Endothelial cell of umbilical vein (primary cell): ENCODE measurements at regions not wholly inside any gene's neighbourhood (a gene's known extent, or its start where the extent isn't known, plus 50 kb on each side); places are given as distances from the start of the nearest gene placed in this dataset.

Experiments
- BruUV-seq: library from RNA; stranded (reverse); fragments of 400-500 nt; replicated peaks from 2 replicates; lab custom pipeline; 2021; lab: Mats Ljungman, UMichigan
- CTCF ChIA-PET: fragments of 300-600, 350-600 bp; sonication (Branson Sonifier 250); formaldehyde crosslinking; loops from one replicate; lab custom pipeline; 2021; ENCODE audit warnings: antibody characterized with exemption, inconsistent platforms; lab: Charles Lee
- POLR2A ChIA-PET: fragments of 300-600, 350-600 bp; sonication (Branson Sonifier 250); formaldehyde crosslinking; loops from one replicate; lab custom pipeline; 2021; ENCODE audit warnings: antibody characterized with exemption, inconsistent platforms; lab: Charles Lee
- DNase-seq: peaks from one replicate; pipeline ENCODE4 v3.0.0-alpha.2; 2011; ENCODE audit warnings: low read depth, low spot score
- FAIRE-seq: peaks from 2 replicates; lab custom pipeline; 2011; peaks lifted over from hg19 to GRCh38; lab: Jason Lieb, UNC
- H2AFZ ChIP-seq: 2 replicates; pipeline ENCODE4 v1.6.0; 2012; ENCODE audit warnings: low read depth, low read length, control low read depth, inconsistent platforms
- H3K27ac ChIP-seq: 2 replicates; pipeline ENCODE4 v1.5.1; 2011; ENCODE audit warnings: low read depth, mild to moderate bottlenecking, control low read depth, low read length, moderate library complexity; ENCODE audit not compliant: insufficient read depth
- H3K27me3 ChIP-seq, 2 experiments: 2 replicates each; pipeline versions ENCODE4 v1.6.0 to v1.6.1; 2011; ENCODE audit warnings: low read length in 2 of 2, mixed read lengths in 1 of 2; ENCODE audit not compliant: control insufficient read depth in 2 of 2, insufficient read depth in 2 of 2
- H3K36me3 ChIP-seq, 2 experiments: 2 replicates in 1 of 2; 3 replicates in 1 of 2; pipeline ENCODE4 v1.5.1; 2011; ENCODE audit warnings: low read length in 2 of 2, mild to moderate bottlenecking in 1 of 2, moderate library complexity in 1 of 2; ENCODE audit not compliant: control insufficient read depth in 2 of 2, insufficient read depth in 2 of 2; ENCODE audit errors: extremely low read depth in 1 of 2
- H3K4me1 ChIP-seq: 3 replicates; pipeline ENCODE4 v1.5.1; 2011; ENCODE audit warnings: mild to moderate bottlenecking, low read length; ENCODE audit not compliant: control insufficient read depth, insufficient read depth; ENCODE audit errors: extremely low read depth
- H3K4me2 ChIP-seq: 2 replicates; pipeline ENCODE4 v1.6.1; 2011; ENCODE audit warnings: low read length, control low read depth, mixed read lengths; ENCODE audit not compliant: insufficient read depth
- H3K4me3 ChIP-seq, 3 experiments: fragments of 200-600 bp in 1 of 3; sonication (generic), shearing (Covaris generic) in 1 of 3; replicated peaks in 1 of 3; 2 replicates each; pipeline ENCODE4 v1.5.1; 2011 to 2016; ENCODE audit warnings: control low read depth in 3 of 3, low read length in 3 of 3, mild to moderate bottlenecking in 2 of 3, inconsistent platforms in 1 of 3, low read depth in 1 of 3, moderate library complexity in 1 of 3; ENCODE audit not compliant: insufficient read depth in 1 of 3
- H3K79me2 ChIP-seq: 2 replicates; pipeline ENCODE4 v1.6.0; 2012; ENCODE audit warnings: low read length, inconsistent platforms; ENCODE audit not compliant: control insufficient read depth, insufficient read depth
- H3K9ac ChIP-seq: replicated peaks from 2 replicates; pipeline ENCODE3; 2011; ENCODE audit warnings: low read length, control low read depth; ENCODE audit not compliant: insufficient read depth; ENCODE audit errors: extremely low read depth
- H3K9me1 ChIP-seq: replicated peaks from 3 replicates; pipeline ENCODE4 v1.6.0; 2011; ENCODE audit warnings: mild to moderate bottlenecking, low read length; ENCODE audit not compliant: control insufficient read depth, insufficient read depth; ENCODE audit errors: extremely low read depth
- H3K9me3 ChIP-seq: replicated peaks from 2 replicates; pipeline ENCODE4 v1.5.1; 2012; ENCODE audit warnings: low read length, inconsistent platforms; ENCODE audit not compliant: control insufficient read depth, insufficient read depth
- H4K20me1 ChIP-seq: replicated peaks from 2 replicates; pipeline ENCODE3; 2011; ENCODE audit warnings: mild to moderate bottlenecking, low read length; ENCODE audit not compliant: control insufficient read depth, insufficient read depth; ENCODE audit errors: extremely low read depth
- EZH2 ChIP-seq: IDR thresholded peaks from 2 replicates; pipeline ENCODE4 v1.6.1; 2012; ENCODE audit warnings: borderline replicate concordance, low read depth, mild to moderate bottlenecking, moderate library complexity, low read length, inconsistent platforms; ENCODE audit not compliant: severe bottlenecking
- FOS ChIP-seq: IDR thresholded peaks from 2 replicates; pipeline ENCODE4 v1.6.1; 2011; ENCODE audit warnings: mild to moderate bottlenecking, low read length, moderate library complexity, borderline replicate concordance; ENCODE audit not compliant: insufficient read depth
- JUN ChIP-seq: IDR thresholded peaks from 2 replicates; pipeline ENCODE4 v1.6.1; 2011; ENCODE audit warnings: borderline replicate concordance, low read depth; ENCODE audit not compliant: insufficient read length, insufficient read depth
- MAX ChIP-seq: IDR thresholded peaks from 2 replicates; pipeline ENCODE4 v1.6.1; 2011; ENCODE audit not compliant: insufficient read depth, insufficient read length
- POLR2A ChIP-seq: IDR thresholded peaks from 2 replicates; pipeline ENCODE4 v1.6.1; 2012; ENCODE audit warnings: low read depth, mild to moderate bottlenecking, control low read depth, low read length
- POLR2AphosphoS5 ChIP-seq: IDR thresholded peaks from 2 replicates; pipeline ENCODE4 v1.6.1; 2012; ENCODE audit warnings: low read depth, mild to moderate bottlenecking, control low read depth, low read length, moderate library complexity; ENCODE audit not compliant: insufficient read depth
- dilution Hi-C: fragments of 300-500 bp; cut with MboI; formaldehyde crosslinking; loops from one replicate; pipeline ENCODE4 v1.15.0; 2019; ENCODE audit warnings: low sequenced_read_pairs; ENCODE audit not compliant: extremely low pct_ligation_motif_present
- intact Hi-C: fragments of 100-400 bp; cut with micrococcal nuclease; formaldehyde crosslinking; loops from one replicate; pipeline ENCODE4 v1.10.0; 2022
- TF ChIP-seq, protein P1 (sequence below), 2 donors: IDR thresholded peaks; 1 replicate in 1 of 2; 2 replicates in 1 of 2; pipeline ENCODE4 v1.5.1; 2011; ENCODE audit warnings: low read length in 2 of 2, mild to moderate bottlenecking in 2 of 2, moderate library complexity in 2 of 2, control low read depth in 1 of 2, inconsistent platforms in 1 of 2, low read depth in 1 of 2; ENCODE audit not compliant: insufficient read depth in 1 of 2; ENCODE audit errors: extremely low read depth in 1 of 2

- intact Hi-C loops (no loop called here), dilution Hi-C loops (no loop called here)
- BruUV-seq, result no TSS peak
- H3K79me2 ChIP-seq, result no peaks in the 10 kb centered on the region
- H4K20me1 ChIP-seq, result no peaks in the 10 kb centered on the region
- no peak overlapping the region for H2AFZ ChIP-seq
- H3K4me2 ChIP-seq, result no peak overlapping the region
- no peaks in the 10 kb centered on the region for H3K27me3 ChIP-seq
- no peak overlapping the region for H3K27ac ChIP-seq
- FAIRE-seq (no peak), DNase-seq (no peak)
- H3K4me3 ChIP-seq, result no peak overlapping the region
- H3K9me1 ChIP-seq, result no peaks in the 10 kb centered on the region
- ChIA-PET CTCF (no interaction called here), POLR2A (no interaction called here)
- no peak for TF ChIP-seq FOS
- TF ChIP-seq POLR2AphosphoS5, result no peak
- TF ChIP-seq POLR2A, result no peak
- no peak for TF ChIP-seq JUN
- TF ChIP-seq MAX, result no peak
- no peak for TF ChIP-seq EZH2
- TF ChIP-seq, protein P1, sequence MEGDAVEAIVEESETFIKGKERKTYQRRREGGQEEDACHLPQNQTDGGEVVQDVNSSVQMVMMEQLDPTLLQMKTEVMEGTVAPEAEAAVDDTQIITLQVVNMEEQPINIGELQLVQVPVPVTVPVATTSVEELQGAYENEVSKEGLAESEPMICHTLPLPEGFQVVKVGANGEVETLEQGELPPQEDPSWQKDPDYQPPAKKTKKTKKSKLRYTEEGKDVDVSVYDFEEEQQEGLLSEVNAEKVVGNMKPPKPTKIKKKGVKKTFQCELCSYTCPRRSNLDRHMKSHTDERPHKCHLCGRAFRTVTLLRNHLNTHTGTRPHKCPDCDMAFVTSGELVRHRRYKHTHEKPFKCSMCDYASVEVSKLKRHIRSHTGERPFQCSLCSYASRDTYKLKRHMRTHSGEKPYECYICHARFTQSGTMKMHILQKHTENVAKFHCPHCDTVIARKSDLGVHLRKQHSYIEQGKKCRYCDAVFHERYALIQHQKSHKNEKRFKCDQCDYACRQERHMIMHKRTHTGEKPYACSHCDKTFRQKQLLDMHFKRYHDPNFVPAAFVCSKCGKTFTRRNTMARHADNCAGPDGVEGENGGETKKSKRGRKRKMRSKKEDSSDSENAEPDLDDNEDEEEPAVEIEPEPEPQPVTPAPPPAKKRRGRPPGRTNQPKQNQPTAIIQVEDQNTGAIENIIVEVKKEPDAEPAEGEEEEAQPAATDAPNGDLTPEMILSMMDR (IDR thresholded peaks at IDR 0.05; ENCODE audit: extremely low read depth in 1 of 2, insufficient read depth in 1 of 2, low read depth in 1 of 2, low read length in 2 of 2), result no peak
- H3K4me1 ChIP-seq, result no peaks in the 10 kb centered on the region
- no peaks in the 10 kb centered on the region for H3K9me3 ChIP-seq
- H3K9ac ChIP-seq, result no peak overlapping the region
- no peaks in the 10 kb centered on the region for H3K36me3 ChIP-seq
Observed at GRCh38 chr6:126551832-126552231, 211.9 kb downstream of the CENPW start.
